GM19035 (cell line): ENCODE measurements at regions not wholly inside any gene's neighbourhood (a gene's known extent, or its start where the extent isn't known, plus 50 kb on each side); places are given as distances from the start of the nearest gene placed in this dataset.
"Not testable (repeated sequence)": the region's sequence is repeated elsewhere in the genome, so short reads cannot be mapped to it uniquely, and the experiment has no call there.

ENCODE experiments used
- ATAC-seq: cut with Tn5 transposase; IDR thresholded peaks from one replicate; pipeline ENCODE4 v1.9.1; 2021; ENCODE audit not compliant: unreplicated experiment

- ATAC-seq, result no peak
Observed at GRCh38 chr7:98771519-98771918, 98.3 kb downstream of the TMEM130 start.

- no peak for ATAC-seq
Observed at GRCh38 chr7:98771941-98772603, 97.7 kb downstream of the TMEM130 start.

GRCh38 chr7:98774884-98775283 lies 94.9 kb downstream of the TMEM130 start:
- no peak for ATAC-seq

DNA sequence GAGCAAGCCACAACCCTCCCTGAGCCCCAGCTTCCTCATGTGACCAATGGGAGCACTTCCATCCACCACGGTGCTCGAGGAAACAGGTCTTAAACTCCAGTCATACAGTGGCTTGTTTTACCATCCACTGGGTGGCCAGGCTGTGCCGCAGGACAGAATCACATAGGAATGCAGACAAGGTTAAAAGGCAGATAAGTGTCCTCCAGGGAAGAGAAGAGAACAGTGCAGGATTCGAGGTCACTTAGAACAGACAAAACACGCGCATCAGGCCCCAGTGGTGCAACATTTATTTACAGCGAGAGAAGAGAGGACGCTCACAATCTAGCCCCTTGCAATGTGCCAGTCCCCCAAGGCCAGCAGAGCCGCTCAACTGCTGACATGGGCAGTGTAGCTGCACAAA lies 92.8 kb downstream of the TMEM130 start:
- no peak for ATAC-seq

DNA sequence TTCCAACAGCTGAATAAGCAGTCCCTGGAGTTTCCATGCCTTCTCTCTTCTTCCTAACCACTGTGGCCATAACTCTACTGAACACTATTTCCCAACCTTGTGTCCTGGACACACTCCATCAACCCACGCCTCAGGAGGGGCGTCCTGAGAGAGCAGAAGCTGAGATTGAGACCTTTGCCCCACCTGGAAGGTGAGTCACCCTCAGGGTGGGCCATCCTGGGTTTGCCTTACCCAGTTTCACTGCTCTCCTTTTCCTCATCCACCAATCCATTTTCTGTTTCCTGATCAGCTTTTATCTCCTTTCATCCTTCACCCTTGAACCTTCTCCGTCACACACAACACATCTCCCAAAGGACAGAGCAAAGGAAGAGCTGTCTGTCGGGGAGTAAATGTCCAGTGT lies 91.4 kb downstream of the TMEM130 start:
- ATAC-seq, result no peak

DNA sequence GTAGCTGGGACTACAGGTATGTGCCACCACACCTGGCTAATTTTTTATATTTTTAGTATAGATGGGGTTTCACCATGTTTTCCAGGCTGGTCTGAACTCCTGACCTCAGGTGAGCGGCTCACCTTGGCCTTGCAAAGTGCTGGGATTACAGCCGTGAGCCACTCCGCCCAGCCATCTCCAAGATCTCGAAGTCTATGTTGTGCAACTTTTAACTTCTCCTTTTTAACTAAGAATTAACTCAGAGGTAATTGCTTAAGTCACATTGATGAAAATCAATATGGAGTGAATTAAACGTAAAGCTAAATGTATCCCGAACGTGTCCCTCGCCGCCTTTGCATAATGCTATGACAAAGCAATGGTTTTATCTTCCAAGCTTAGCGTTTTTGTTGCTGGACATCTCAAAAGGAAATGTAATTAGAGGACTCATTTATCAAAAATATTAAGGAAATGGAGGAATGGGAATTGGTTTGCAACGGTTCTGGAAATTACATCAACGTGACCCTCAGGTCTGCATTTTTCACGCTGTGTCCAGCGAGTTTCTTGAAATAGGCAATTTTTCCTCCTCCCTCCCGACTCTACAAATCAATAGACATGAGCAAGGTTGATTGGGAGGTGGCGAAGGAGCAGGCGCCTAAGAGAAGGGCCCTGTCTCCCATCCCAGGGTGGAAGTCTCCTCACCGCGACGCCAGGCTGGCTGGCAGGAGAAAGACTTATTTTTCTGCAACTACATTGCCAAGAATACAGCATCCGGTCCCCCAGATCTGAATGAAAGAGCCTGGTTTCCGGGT lies 89.8 kb downstream of the TMEM130 start:
- ATAC-seq, result no peak

DNA sequence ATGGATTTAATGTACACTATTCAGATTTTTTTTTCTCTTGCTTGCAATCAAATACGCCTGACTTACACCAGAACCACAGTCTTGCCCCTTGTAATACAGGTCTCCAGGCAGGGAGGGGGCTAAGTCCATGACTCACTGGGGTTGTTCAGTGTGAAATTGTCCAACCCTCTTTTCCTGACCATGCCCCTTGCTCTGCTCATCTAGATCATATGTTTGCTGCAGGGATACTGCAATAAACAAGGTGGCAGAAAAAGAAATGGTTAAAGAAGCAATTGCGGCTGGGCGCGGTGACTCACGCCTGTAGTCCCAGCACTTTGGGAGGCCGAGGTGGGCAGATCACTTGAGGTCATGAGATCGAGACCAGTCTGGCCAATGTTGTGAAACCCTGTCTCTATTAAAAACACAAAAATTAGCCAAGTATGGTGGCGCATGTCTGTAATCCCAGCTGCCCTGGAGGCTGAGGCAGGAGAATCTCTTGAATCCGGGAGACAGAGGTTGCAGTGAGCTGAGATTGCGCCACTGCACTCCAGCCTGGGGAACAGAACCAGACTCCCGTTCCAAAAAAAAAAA lies 85.5 kb downstream of the TMEM130 start:
- no peak for ATAC-seq

GRCh38 chr7:98785929-98786571 lies 83.8 kb downstream of the TMEM130 start:
- no peak for ATAC-seq

- ATAC-seq, result no peak
Observed at GRCh38 chr7:98788966-98789365, 80.8 kb downstream of the TMEM130 start.

DNA sequence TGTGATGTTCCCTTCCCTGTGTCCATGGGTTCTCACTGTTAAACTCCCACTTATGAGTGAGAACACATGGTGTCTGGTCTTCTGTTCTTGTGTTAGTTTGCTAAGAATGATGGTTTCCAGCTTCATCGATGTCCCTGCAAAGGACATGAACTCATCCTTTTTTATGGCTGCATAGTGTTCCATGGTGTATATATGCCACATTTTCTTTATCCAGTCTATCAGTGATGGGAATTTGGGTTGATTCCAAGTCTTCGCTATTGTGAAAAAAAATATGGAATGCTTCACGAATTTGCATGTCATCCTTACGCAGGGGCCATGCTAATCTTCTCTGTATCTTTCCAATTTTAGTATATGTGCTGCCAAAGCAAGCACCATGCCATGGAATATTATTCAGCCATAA lies 75.4 kb downstream of the TMEM130 start:
- ATAC-seq, result not testable (repeated sequence)

DNA sequence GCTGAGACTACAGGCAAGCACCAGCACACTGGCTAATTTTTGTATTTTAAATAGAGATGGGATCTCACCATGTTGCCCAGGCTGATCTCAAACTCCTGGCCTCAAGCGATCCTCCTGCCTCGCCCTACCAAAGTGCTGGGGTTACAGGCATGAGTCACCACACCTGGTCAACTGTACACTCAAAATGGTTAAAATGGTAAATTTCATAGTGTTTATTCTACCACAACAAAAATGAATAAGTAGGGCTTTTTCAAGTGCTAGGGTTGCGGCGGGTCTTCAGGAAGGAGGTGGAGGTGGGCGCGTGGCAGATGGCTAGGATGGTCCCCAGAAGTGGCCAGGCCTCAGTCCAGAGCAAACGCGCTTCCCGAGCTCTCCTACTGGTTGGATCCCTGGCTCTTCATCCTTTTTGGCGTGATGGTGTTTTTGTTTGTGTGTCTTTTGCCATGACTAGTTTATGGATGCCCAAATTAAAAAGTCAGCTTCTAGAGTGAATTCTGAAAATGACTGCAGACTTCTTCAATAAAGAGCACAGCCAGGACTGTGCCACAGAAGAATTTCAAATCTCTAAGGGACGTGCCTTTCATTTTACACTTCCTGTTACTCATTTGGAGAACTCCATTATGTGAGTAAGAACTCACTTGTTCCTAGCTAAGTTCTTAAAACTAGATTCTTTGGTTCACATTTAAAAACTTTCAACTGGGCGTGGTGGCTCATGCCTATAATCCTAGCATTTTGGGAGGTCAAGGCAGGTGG lies 73.9 kb downstream of the TMEM130 start:
- ATAC-seq, result peak; percentile 84
